HG02973 (cell line): ENCODE measurements at regions not wholly inside any gene's neighbourhood (a gene's known extent, or its start where the extent isn't known, plus 50 kb on each side); places are given as distances from the start of the nearest gene placed in this dataset.

Source experiments
- ATAC-seq: cut with Tn5 transposase; IDR thresholded peaks from one replicate; pipeline ENCODE4 v1.9.1; 2021; ENCODE audit warnings: moderate library complexity; ENCODE audit not compliant: unreplicated experiment

- ATAC-seq, result no peak
These were observed 575.9 kb downstream of the MID1IP1 start for GRCh38 chrX:39377157-39377556.

DNA sequence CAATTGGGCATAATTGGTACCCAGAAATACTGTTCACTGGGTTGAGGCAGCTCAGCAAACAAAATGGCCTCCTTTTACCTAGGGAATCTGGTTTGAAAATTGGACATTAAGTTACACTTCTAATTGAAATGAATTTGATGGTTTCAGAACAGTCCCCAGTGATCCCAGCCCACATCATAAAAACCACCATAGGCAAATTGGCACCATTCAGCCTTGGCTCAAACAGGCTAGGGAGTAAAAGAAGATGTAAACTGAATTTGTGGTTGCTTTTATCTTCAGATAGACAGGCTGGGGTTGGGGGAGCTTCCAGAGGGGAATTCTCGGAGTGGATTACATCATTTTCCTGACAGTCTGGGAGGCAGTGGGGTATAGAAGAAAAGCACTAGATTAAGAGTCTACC lies 576.5 kb downstream of the MID1IP1 start:
- no peak for ATAC-seq

DNA sequence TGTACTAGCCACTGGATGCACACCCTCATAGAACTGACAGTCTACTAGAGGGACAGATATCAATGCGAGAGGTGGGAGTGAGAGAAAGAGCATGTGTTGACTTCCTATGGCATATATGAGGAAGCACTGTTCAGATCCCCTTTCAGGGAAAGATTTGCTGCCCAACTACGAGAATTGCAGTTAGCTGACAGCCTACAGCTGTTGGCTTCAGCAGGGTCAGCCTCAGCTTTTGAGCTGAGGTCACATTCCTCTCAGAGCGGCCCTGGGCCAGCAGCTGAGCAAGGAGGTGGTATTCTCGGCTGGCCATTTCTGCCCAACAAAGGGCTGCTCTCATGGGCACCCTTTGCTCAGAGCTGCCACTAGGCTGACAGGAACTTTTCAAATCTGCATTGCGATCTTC lies 580.2 kb downstream of the MID1IP1 start:
- no peak for ATAC-seq

GRCh38 chrX:39384996-39385395 lies 583.7 kb downstream of the MID1IP1 start:
- no peak for ATAC-seq

- no peak for ATAC-seq
These were observed 587.5 kb downstream of the MID1IP1 start for GRCh38 chrX:39388730-39389129.

GRCh38 chrX:39396358-39396995 lies 595.2 kb downstream of the MID1IP1 start:
- ATAC-seq, result no peak

- no peak for ATAC-seq
These were observed 596.4 kb downstream of the MID1IP1 start for GRCh38 chrX:39397561-39398199.

DNA sequence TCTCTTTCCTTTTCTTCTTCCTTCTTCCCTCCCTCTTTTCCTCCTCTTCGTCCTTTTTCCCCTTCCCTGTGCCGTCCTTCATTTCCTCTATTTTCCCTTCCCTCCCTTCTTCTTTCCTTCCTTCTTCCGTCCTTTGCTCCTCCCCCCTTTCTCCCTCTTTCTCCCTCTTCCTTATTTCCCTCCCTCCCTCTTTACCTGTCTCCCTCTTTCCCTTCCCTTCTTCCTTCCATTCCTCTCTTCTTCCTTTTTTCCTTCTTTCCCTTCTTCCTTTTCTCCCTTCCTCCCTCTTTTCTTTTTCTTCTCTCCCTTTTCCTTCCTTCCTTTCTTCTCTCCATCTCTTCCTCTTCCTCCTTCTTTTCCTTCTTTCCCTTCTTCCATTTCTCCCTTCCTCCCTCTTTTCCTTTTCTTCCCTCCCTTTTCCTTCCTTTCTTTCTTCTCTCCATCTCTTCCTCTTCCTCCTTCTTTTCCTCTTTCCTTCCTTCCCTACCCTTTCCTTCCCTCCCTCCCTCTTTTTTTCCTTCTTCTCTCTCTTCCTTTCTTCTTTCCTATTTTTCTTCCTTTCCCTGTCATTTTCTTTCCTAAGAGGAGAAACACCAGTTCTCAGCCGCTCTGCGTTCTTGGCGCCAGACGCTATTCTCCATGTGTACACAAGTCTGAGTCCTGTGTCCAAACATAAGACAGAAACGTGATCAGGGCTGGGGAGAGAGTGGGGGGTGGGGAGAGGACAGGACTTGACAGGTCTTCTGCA lies 597.1 kb downstream of the MID1IP1 start:
- ATAC-seq, result no peak

DNA sequence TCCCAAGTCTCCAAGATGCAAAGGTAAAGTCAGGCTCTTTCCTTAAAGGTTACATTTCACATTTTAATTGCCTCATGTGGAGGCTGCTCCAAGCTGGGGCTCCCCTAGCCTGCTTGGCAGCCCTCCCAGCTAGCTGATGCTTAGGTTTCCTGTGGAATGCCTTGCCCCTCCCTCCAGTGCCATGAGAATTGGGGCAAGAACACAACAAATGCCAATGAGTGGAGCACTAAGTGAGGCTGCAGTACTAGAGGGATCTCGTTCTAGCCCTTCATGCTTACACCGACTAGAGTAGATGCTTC lies 597.7 kb downstream of the MID1IP1 start:
- no peak for ATAC-seq

DNA sequence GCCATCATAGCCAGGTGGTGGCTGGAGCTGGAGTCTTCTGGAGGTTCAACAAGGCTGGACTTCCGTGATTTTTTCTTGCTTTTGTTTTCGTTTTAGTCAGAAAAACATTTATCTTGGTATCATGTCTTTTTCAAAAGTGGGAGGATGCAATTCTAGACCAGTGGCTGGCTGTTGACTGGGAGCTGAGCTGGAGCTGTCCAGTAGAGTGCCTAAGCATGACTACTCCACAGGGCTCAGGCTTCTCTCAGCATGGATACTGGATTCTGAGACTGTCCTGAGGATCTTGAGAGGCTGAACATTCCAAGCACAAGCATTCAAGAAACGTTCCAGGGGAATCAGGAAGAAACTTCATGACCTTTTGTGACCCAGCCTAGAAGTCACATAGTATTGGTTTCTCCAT lies 598.1 kb downstream of the MID1IP1 start:
- ATAC-seq, result no peak

DNA sequence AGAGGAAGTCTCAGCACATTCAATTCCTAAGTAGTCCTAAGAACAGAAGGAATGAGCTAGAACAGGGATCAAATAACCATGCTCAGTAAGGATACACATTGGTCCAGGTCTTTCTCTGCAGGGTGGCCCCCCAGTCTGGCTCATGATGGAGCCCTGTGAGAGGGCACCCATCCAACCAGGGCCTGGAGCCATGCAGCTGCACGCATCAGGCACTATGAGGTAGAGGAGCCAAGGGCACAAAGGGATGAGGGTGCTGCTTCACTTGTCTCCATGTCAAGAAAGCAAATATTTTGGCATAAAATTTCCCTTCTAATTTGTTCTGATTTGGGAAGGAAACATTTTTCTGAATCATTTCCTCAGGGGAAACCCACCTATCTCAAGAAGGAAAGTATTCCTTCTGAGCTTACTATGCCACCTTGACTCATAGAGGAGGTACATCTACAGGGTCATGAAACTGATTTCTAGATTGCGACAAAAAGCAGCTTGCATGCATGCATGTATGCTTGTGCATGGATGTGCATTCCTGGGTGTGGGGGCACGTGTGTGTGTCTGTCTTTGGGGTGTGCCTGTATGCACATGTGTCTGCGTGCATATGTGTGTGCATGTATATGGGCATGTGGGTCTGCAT lies 600.3 kb downstream of the MID1IP1 start:
- ATAC-seq, result no peak

GRCh38 chrX:39402158-39402557 lies 600.9 kb downstream of the MID1IP1 start:
- ATAC-seq, result no peak

GRCh38 chrX:39406799-39407198 lies 605.5 kb downstream of the MID1IP1 start:
- no peak for ATAC-seq

- ATAC-seq, result no peak
These were observed 608.1 kb downstream of the MID1IP1 start for GRCh38 chrX:39409246-39409917.

- no peak for ATAC-seq
These were observed 613.1 kb downstream of the MID1IP1 start for GRCh38 chrX:39414290-39414854.

GRCh38 chrX:39416547-39417260 lies 615.4 kb downstream of the MID1IP1 start:
- ATAC-seq, result no peak

GRCh38 chrX:39418254-39418704 lies 617.0 kb downstream of the MID1IP1 start:
- no peak for ATAC-seq

GRCh38 chrX:39418731-39419638 lies 617.7 kb downstream of the MID1IP1 start:
- no peak for ATAC-seq

GRCh38 chrX:39421006-39421405 lies 619.7 kb downstream of the MID1IP1 start:
- ATAC-seq, result no peak
